SU-DHL-6 (cell line): ENCODE measurements at regions not wholly inside any gene's neighbourhood (a gene's known extent, or its start where the extent isn't known, plus 50 kb on each side); places are given as distances from the start of the nearest gene placed in this dataset.

Experiments
- EZH2phosphoT487 ChIP-seq: fragments of 200-600 bp; sonication (generic), shearing (Covaris generic); conservative IDR thresholded peaks from 2 replicates; pipeline ENCODE4 v1.6.1; 2018; ENCODE audit warnings: mild to moderate bottlenecking, antibody characterized with exemption, low read length, moderate library complexity, mixed read lengths
- TF ChIP-seq, protein P1 (sequence below): fragments of 200-600 bp; sonication (generic); IDR thresholded peaks from one replicate; pipeline ENCODE4 v1.5.1; 2017; ENCODE audit warnings: antibody characterized with exemption, mild to moderate bottlenecking, low read length, moderate library complexity; ENCODE audit not compliant: insufficient read depth, poor library complexity, severe bottlenecking

DNA sequence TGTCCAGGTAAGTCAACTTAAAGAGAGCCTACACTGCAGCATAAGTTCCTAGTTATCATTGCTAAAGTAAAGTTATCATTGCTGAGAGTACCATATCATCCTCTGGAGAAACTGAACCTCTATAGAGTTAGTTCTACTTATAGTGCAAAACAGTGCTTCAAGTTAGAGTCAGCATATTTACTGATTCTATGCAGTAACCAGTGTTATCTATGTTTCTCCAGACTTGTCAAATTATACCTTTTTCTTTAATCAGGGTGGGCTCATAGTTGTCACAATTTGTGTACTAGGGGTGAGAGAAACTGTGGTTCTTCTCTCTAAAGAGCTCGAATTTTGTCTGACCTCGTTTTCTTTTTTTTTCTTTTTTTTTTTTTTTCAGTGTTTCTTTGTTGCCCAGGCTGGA, 79.6 kb downstream of the ANXA2R start:
- TF ChIP-seq, protein P1, sequence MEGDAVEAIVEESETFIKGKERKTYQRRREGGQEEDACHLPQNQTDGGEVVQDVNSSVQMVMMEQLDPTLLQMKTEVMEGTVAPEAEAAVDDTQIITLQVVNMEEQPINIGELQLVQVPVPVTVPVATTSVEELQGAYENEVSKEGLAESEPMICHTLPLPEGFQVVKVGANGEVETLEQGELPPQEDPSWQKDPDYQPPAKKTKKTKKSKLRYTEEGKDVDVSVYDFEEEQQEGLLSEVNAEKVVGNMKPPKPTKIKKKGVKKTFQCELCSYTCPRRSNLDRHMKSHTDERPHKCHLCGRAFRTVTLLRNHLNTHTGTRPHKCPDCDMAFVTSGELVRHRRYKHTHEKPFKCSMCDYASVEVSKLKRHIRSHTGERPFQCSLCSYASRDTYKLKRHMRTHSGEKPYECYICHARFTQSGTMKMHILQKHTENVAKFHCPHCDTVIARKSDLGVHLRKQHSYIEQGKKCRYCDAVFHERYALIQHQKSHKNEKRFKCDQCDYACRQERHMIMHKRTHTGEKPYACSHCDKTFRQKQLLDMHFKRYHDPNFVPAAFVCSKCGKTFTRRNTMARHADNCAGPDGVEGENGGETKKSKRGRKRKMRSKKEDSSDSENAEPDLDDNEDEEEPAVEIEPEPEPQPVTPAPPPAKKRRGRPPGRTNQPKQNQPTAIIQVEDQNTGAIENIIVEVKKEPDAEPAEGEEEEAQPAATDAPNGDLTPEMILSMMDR: no peak
- no peak for TF ChIP-seq EZH2phosphoT487
